Astrocyte (in vitro differentiated cells and primary cell): ENCODE measurements at regions not wholly inside any gene's neighbourhood (a gene's known extent, or its start where the extent isn't known, plus 50 kb on each side); places are given as distances from the start of the nearest gene placed in this dataset.

ENCODE experiments used
- CTCF ChIP-seq: IDR thresholded peaks from 2 replicates; pipeline ENCODE4 v1.5.1; 2011; ENCODE audit warnings: low read depth, mild to moderate bottlenecking, inconsistent platforms, low read length, moderate library complexity; ENCODE audit not compliant: insufficient read depth
- EZH2 ChIP-seq: IDR thresholded peaks from 2 replicates; pipeline ENCODE4 v1.6.1; 2012; ENCODE audit warnings: mild to moderate bottlenecking, low read length, inconsistent platforms; ENCODE audit not compliant: insufficient read depth

GRCh38 chr13:91155512-91156114 is 191.9 kb upstream of the MIR17HG start:
- TF ChIP-seq CTCF (no peak), EZH2 (no peak)
